Stomach (tissue), 8 donors: ENCODE measurements at regions not wholly inside any gene's neighbourhood (a gene's known extent, or its start where the extent isn't known, plus 50 kb on each side); places are given as distances from the start of the nearest gene placed in this dataset.

Experiments
- DNase-seq, 2 donors: peaks; one replicate each; pipeline versions ENCODE4 v3.0.0 to v3.0.0-alpha.2; 2013 to 2019
- H3K27ac ChIP-seq, 5 donors: fragments of 200-600 bp in 4 of 5; sonication (generic) in 4 of 5; one replicate each; pipeline ENCODE4 v1.5.1; 2013 to 2019; ENCODE audit warnings: mild to moderate bottlenecking in 1 of 5, moderate library complexity in 1 of 5
- H3K27me3 ChIP-seq, 3 donors: fragments of 200-600 bp; sonication (generic); one replicate each; pipeline ENCODE4 v1.5.1; 2017 to 2019; ENCODE audit warnings: mixed run types in 1 of 3
- H3K36me3 ChIP-seq, 4 donors: fragments of 200-600 bp; sonication (generic); 1 replicate in 3 of 4; 2 replicates in 1 of 4; pipeline ENCODE4 v1.5.1; 2016 to 2019
- H3K4me1 ChIP-seq, 4 donors: fragments of 200-600 bp; sonication (generic); one replicate each; pipeline ENCODE4 v1.5.1; 2016 to 2019
- H3K4me3 ChIP-seq, 4 donors: fragments of 200-600 bp; sonication (generic) in 3 of 4; one replicate each; pipeline ENCODE4 v1.5.1; 2016 to 2019; ENCODE audit warnings: mild to moderate bottlenecking in 1 of 4
- H3K9me3 ChIP-seq, 4 donors: fragments of 200-600 bp; sonication (generic); one replicate each; pipeline ENCODE4 v1.5.1; 2016 to 2019
- EP300 ChIP-seq: sonication (generic); formaldehyde crosslinking; IDR thresholded peaks from one replicate; pipeline ENCODE4 v1.6.1; 2017; ENCODE audit warnings: antibody characterized with exemption
- POLR2A ChIP-seq, 4 donors: fragments of 450-650 bp; IDR thresholded peaks; one replicate each; pipeline ENCODE4 v1.6.1; 2016; ENCODE audit warnings: antibody characterized with exemption in 4 of 4, control low read depth in 2 of 4, mild to moderate bottlenecking in 1 of 4, moderate library complexity in 1 of 4
- POLR2AphosphoS5 ChIP-seq, 3 donors: sonication (generic); formaldehyde crosslinking; IDR thresholded peaks; one replicate each; pipeline ENCODE4 v1.6.1; 2016; ENCODE audit warnings: antibody characterized with exemption in 3 of 3
- WGBS, 5 donors: extraction: QIAGEN DNeasy Blood & Tissue Kit in 3 of 5; methylation state at CpG; one replicate each; pipeline versions ENCODE4 v1.1.5 to v1.1.7; 2013 to 2018; 5-methylcytosine and 5-hydroxymethylcytosine counted together
- intact Hi-C: fragments of 100-400 bp; cut with DNase I; formaldehyde crosslinking; loops from one replicate; pipeline ENCODE4 v1.15.1; 2023; ENCODE audit warnings: low total_unique reads
- TF ChIP-seq, protein P1 (sequence below), 7 experiments: fragments of 450-650 bp in 4 of 7; fragments of 200-600 bp in 3 of 7; sonication (generic) in 3 of 7; IDR thresholded peaks; one replicate each; pipeline ENCODE4 v1.5.1; 2016 to 2019; ENCODE audit warnings: antibody characterized with exemption in 7 of 7, control low read depth in 2 of 7, mild to moderate bottlenecking in 1 of 7
- donor health status: healthy with polysubstance abuse.
- donor health status: Bipolar disorder and iron deficiency.
- donor health status: healthy.

DNA sequence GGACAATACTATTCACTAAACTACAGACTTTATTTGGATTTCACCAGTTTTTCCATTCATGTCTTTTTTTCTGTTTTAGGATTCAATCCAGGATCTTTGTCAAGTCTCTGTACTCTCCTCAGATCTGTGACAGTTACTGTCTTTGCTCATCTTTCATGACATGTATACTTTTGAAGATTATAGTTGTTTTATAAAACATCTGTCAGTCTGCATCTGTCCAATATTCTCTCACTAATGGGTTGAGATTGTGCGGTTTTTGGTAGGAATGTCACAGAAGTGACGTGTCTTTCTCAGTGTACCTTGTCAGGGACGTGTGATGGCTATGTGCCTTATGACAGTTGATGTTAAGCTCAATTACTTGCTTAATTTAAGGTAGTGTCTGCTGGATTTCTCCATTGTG, 124.9 kb upstream of the TPK1 start:
- Histone ChIP-seq H3K4me1 (no peaks in the 10 kb centered on the region), H3K36me3 (no peaks in the 10 kb centered on the region), H3K27ac (no peak overlapping the region), H3K9me3 (no peaks in the 10 kb centered on the region), H3K4me3 (no peak overlapping the region), H3K27me3 (no peaks in the 10 kb centered on the region)
- WGBS, 5 donors = 69 to 90% (median 80%) methylated on average over 3 of the region's 3 CpGs
- TF ChIP-seq EP300 (no peak), POLR2AphosphoS5 (IDR thresholded peaks at IDR 0.05) (no peak), POLR2A (IDR thresholded peaks at IDR 0.05) (no peak)
- TF ChIP-seq, protein P1, sequence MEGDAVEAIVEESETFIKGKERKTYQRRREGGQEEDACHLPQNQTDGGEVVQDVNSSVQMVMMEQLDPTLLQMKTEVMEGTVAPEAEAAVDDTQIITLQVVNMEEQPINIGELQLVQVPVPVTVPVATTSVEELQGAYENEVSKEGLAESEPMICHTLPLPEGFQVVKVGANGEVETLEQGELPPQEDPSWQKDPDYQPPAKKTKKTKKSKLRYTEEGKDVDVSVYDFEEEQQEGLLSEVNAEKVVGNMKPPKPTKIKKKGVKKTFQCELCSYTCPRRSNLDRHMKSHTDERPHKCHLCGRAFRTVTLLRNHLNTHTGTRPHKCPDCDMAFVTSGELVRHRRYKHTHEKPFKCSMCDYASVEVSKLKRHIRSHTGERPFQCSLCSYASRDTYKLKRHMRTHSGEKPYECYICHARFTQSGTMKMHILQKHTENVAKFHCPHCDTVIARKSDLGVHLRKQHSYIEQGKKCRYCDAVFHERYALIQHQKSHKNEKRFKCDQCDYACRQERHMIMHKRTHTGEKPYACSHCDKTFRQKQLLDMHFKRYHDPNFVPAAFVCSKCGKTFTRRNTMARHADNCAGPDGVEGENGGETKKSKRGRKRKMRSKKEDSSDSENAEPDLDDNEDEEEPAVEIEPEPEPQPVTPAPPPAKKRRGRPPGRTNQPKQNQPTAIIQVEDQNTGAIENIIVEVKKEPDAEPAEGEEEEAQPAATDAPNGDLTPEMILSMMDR (IDR thresholded peaks at IDR 0.05) = no peak
- intact Hi-C loops = no loop called here
- DNase-seq = no peak

DNA sequence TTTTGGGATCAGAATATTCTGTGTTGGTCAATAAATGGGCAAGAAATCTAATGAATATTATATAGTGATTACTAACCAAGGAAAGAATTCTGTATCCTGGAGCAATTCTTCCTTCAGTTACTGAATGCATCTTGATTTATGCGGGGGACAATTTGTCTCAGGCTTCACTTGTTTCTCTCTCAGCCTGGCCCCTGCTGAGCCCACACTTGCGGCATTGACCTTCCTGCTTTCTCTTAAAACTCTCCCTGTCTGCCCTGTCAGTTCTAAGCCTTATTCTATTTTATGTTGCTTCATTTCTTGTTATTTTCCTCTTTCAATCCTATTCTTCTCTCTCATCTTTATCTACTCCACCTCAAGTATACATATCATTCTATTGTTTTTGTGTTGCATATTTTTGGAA, 122.1 kb upstream of the TPK1 start:
- TF ChIP-seq EP300 (no peak), POLR2AphosphoS5 (IDR thresholded peaks at IDR 0.05) (no peak), POLR2A (IDR thresholded peaks at IDR 0.05) (no peak)
- TF ChIP-seq, protein P1 (IDR thresholded peaks at IDR 0.05) = no peak
- intact Hi-C loops = no loop called here
- Histone ChIP-seq H3K27me3 (no peaks in the 10 kb centered on the region), H3K4me1 (no peaks in the 10 kb centered on the region), H3K36me3 (no peaks in the 10 kb centered on the region), H3K9me3 (peaks cover 0 to 11% (median 7%) of the 10 kb centered on the region in 4 donors), H3K4me3 (no peak overlapping the region), H3K27ac (no peak overlapping the region)
- no peak for DNase-seq
- WGBS, 5 donors = 54 to 69% (median 62%) methylated on average over 2 of the region's 2 CpGs

DNA sequence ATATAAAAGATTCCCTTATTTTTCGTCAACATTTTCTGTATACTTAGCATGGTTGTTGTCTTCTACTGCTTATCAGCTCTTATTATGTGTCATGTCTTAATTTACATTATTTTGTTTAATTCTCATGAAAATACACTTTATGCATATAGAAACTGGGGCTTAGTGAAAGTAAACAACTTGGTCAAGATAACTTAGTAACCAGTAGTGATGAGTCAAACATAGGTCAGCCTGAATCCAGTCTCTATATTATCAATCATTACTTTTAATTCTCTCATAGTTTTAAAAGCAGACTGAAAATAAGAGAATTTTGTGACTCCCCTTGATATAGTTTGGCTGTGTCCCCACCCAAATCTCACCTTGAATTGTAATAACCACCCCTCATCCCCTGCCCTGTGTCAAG, 119.6 kb upstream of the TPK1 start:
- no peak for DNase-seq
- no peaks in the 10 kb centered on the region for H3K27me3 ChIP-seq
- H3K27ac ChIP-seq = no peak overlapping the region
- 76 to 92% (median 79%) methylated on average over 1 of the region's 1 CpG for WGBS, 5 donors
- no peaks in the 10 kb centered on the region for H3K36me3 ChIP-seq
- no peaks in the 10 kb centered on the region for H3K4me1 ChIP-seq
- TF ChIP-seq EP300 (no peak), POLR2A (IDR thresholded peaks at IDR 0.05) (no peak), POLR2AphosphoS5 (IDR thresholded peaks at IDR 0.05) (no peak)
- TF ChIP-seq, protein P1 (IDR thresholded peaks at IDR 0.05) = no peak
- peaks cover 0 to 13% (median 9%) of the 10 kb centered on the region in 4 donors for H3K9me3 ChIP-seq
- H3K4me3 ChIP-seq = no peak overlapping the region
- intact Hi-C loops = no loop called here

DNA sequence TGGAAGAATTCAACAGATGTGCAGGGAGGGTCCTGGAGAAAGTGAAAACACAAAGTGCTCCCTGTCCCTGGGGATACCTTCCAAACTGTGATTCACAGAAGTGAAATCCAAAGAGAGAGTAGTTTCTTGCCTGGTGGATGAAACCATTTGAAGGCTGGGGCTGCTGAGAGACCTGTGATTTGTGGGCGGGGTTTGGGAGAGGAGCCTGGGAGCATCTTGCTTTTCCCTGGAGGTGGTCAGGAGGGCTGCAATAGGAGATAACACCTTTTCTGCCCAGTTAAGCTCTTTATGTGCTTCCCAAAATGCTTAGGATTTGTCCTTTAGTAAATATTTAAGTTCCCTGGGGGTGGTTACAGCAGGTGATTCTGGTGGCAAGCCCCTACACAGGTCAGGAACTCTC, 105.3 kb upstream of the TPK1 start:
- Histone ChIP-seq H3K27ac (no peak overlapping the region), H3K4me1 (no peaks in the 10 kb centered on the region), H3K36me3 (no peaks in the 10 kb centered on the region), H3K9me3 (peaks cover 0 to 5% (median 0%) of the 10 kb centered on the region in 4 donors), H3K4me3 (no peak overlapping the region), H3K27me3 (no peaks in the 10 kb centered on the region)
- intact Hi-C loops = no loop called here
- WGBS, 5 donors = 52 to 90% (median 67%) methylated on average over 1 of the region's 1 CpG
- TF ChIP-seq, protein P1 (IDR thresholded peaks at IDR 0.05) = no peak
- TF ChIP-seq EP300 = no peak
- no peak for TF ChIP-seq POLR2AphosphoS5 (IDR thresholded peaks at IDR 0.05)
- TF ChIP-seq POLR2A (IDR thresholded peaks at IDR 0.05) = no peak
- DNase-seq = no peak
